ENCODE measurements at regions not wholly inside any gene's neighbourhood (a gene's known extent, or its start where the extent isn't known, plus 50 kb on each side); places are given as distances from the start of the nearest gene placed in this dataset.

- TF ChIP-seq CTCF (IDR thresholded peaks at IDR 0.05) (no peak), EZH2 (IDR thresholded peaks at IDR 0.05; ENCODE audit: borderline replicate concordance, insufficient read depth, low read depth, low read length, poor library complexity, severe bottlenecking) (no peak)
Observed at GRCh38 chr10:2022401-2022800, 285.1 kb upstream of the ADARB2 start.

All from B cell (primary cell).